ENCODE measurements at regions not wholly inside any gene's neighbourhood (a gene's known extent, or its start where the extent isn't known, plus 50 kb on each side); places are given as distances from the start of the nearest gene placed in this dataset.
A peak's percentile ranks its signal among the peaks of the same experiment; 100 is the strongest.

GRCh38 chr2:18777250-18777812, 188.0 kb upstream of the NT5C1B start:
- 65% methylated on average over 2 of the region's 2 CpGs for WGBS
- Histone ChIP-seq H3K27ac (ENCODE audit: low read length) (no peak overlapping the region), H3K9me3 (ENCODE audit: control insufficient read depth, low read length) (no peaks in the 10 kb centered on the region), H3K4me1 (ENCODE audit: control insufficient read depth, insufficient read depth, low read length) (no peaks in the 10 kb centered on the region), H3K4me3 (ENCODE audit: low read length) (no peak overlapping the region), H3K27me3 (ENCODE audit: control insufficient read depth, insufficient read depth) (no peaks in the 10 kb centered on the region)
- no peak for ATAC-seq
- DNase-seq, result no peak
- intact Hi-C loops (cut with DNase I), result no loop called here

DNA sequence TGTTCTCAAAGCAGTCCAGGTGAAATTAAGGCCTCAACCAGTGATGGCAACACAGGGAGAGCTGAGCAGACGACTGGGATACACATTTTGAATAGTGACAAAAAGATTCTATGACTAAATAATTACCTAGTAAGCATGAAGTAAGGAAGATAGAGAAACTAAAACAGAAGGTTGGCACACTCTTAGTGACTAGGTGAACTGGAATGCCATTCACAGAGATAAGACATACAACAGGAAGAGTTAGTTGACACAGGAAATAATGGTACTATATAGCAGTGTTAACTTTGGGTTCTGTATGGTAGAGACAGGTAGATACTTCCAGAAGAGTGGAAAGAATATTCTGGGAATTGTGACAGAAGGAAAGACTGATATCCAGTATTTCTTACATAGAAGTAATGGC, 181.8 kb upstream of the NT5C1B start:
- ATAC-seq, result no peak
- intact Hi-C loops (cut with DNase I), result no loop called here
- 73% methylated on average over 1 of the region's 1 CpG for WGBS
- no peak overlapping the region for H3K27ac ChIP-seq (ENCODE audit: low read length)
- peaks cover 1% of the 10 kb centered on the region for H3K9me3 ChIP-seq (ENCODE audit: control insufficient read depth, low read length)
- no peaks in the 10 kb centered on the region for H3K4me1 ChIP-seq (ENCODE audit: control insufficient read depth, insufficient read depth, low read length)
- DNase-seq, result no peak
- H3K27me3 ChIP-seq (ENCODE audit: control insufficient read depth, insufficient read depth), result no peaks in the 10 kb centered on the region
- no peak overlapping the region for H3K4me3 ChIP-seq (ENCODE audit: low read length)

- no peak overlapping the region for H3K4me3 ChIP-seq (ENCODE audit: low read length)
- no peak for DNase-seq
- intact Hi-C loops (cut with DNase I), result no loop called here
- no peak for ATAC-seq
- H3K27me3 ChIP-seq (ENCODE audit: control insufficient read depth, insufficient read depth), result no peaks in the 10 kb centered on the region
- H3K9me3 ChIP-seq (ENCODE audit: control insufficient read depth, low read length), result no peaks in the 10 kb centered on the region
- H3K27ac ChIP-seq (ENCODE audit: low read length), result no peak overlapping the region
- no peaks in the 10 kb centered on the region for H3K4me1 ChIP-seq (ENCODE audit: control insufficient read depth, insufficient read depth, low read length)
- WGBS, result 76% methylated on average over 1 of the region's 1 CpG
Observed at GRCh38 chr2:18763338-18763737, 174.0 kb upstream of the NT5C1B start.

DNA sequence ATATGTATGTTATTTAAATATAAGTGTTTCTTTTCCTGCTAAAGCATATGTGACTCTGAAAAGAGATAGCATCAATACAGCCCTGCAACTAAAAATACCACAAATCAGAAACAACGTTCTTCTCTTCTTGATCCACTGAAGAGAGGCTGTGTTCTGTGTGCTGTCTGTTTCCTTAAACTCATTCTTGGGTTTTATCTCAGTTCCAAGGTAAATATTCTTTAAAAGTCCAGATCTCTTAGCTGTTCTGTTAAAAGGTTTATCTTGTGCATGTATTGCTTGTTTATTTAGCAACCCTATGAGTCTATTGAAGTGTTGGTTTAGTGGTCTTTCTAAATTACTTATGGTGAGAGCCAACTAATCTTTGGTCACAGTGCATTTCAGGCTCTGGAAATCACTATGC, 173.3 kb upstream of the NT5C1B start:
- no peak for ATAC-seq
- intact Hi-C loops (cut with DNase I), result no loop called here

DNA sequence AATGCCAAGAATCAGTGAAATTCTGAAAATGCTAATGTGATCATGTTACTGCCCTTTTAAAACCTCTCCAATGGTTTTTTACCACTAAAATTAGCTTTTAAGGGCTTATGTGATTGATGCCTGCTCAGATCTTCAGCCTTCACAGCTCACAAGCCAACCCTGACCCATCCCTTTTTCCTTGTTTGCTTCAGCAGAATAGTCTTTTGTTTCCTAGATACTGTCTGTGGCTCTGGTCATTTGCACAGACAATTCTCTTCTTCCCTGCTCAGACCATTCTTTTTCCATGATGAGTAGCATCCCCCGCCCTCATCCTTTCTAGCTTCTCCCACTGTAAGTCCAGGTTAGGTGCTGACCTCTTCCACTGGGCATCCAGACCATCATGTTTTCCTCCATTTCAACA, 164.9 kb upstream of the NT5C1B start:
- no peak overlapping the region for H3K4me3 ChIP-seq (ENCODE audit: low read length)
- ATAC-seq, result no peak
- no peak overlapping the region for H3K27ac ChIP-seq (ENCODE audit: low read length)
- no peaks in the 10 kb centered on the region for H3K4me1 ChIP-seq (ENCODE audit: control insufficient read depth, insufficient read depth, low read length)
- 95% methylated on average over 1 of the region's 1 CpG for WGBS
- no peaks in the 10 kb centered on the region for H3K9me3 ChIP-seq (ENCODE audit: control insufficient read depth, low read length)
- H3K27me3 ChIP-seq (ENCODE audit: control insufficient read depth, insufficient read depth), result no peaks in the 10 kb centered on the region
- no peak for DNase-seq
- intact Hi-C loops (cut with DNase I), result loop anchor here in 2 of 4 donors (5.0 to 10.0 kb wide), 2 partner anchors 1108 to 1111 kb away; no protein-coding TSS in a partner anchor

More for the DNA sequence above, 173.3 kb upstream of the NT5C1B start:
- H3K27me3 ChIP-seq (ENCODE audit: control insufficient read depth, insufficient read depth), result no peaks in the 10 kb centered on the region
- no peak overlapping the region for H3K4me3 ChIP-seq (ENCODE audit: low read length)
- no peaks in the 10 kb centered on the region for H3K4me1 ChIP-seq (ENCODE audit: control insufficient read depth, insufficient read depth, low read length)
- H3K27ac ChIP-seq (ENCODE audit: low read length), result no peak overlapping the region
- WGBS, result 11% methylated on average over 1 of the region's 1 CpG
- H3K9me3 ChIP-seq (ENCODE audit: control insufficient read depth, low read length), result no peaks in the 10 kb centered on the region
- no peak for DNase-seq

- 91% methylated on average over 4 of the region's 4 CpGs for WGBS
Observed at GRCh38 chr2:18753722-18754121, 164.4 kb upstream of the NT5C1B start.

DNA sequence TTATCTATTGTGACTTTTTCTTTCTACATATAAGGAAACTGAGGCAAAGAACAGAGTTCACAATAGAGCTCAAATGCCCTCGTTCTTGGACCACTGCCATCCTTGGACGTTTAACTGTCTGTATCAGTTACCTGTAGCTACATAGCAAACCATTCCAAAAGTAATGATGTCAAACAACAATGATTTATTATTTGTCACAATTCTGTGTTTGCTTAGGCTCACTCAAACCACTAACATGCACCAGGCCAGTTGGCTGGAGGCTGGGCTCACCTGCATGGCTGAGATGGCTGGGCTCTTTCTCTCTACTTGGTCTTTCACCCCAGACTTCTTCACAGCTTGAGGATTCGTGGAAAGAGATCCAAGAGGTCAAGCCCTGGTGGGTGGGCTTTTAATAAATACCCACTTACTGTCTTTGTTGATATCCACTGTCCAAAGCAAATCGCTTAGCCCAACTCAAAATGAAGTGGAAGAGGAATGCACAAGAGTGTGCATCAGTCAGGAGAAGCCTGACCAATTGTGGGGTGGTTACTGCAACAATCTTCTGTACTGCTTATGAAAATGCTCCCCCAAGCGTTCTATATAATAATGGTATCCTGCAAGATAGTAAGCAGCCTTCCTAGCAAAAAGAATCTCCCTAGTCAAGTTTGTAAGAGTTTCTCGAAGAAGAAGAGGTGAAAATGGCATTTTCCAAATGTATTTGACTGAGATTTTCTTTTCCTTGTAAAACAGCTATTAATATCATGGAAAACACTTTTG, 163.5 kb upstream of the NT5C1B start:
- ATAC-seq (no peak), DNase-seq (no peak)
- no peak overlapping the region for H3K4me3 ChIP-seq (ENCODE audit: low read length)
- intact Hi-C loops (cut with DNase I), result loop anchor here in 2 of 4 donors (5.0 to 10.0 kb wide), 2 partner anchors 1109 to 1112 kb away; no protein-coding TSS in a partner anchor
- no peak overlapping the region for H3K27ac ChIP-seq (ENCODE audit: low read length)
- no peaks in the 10 kb centered on the region for H3K27me3 ChIP-seq (ENCODE audit: control insufficient read depth, insufficient read depth)
- 75% methylated on average over 6 of the region's 6 CpGs for WGBS
- H3K9me3 ChIP-seq (ENCODE audit: control insufficient read depth, low read length), result no peaks in the 10 kb centered on the region
- no peaks in the 10 kb centered on the region for H3K4me1 ChIP-seq (ENCODE audit: control insufficient read depth, insufficient read depth, low read length)

More at GRCh38 chr2:18753722-18754121, 164.4 kb upstream of the NT5C1B start:
- H3K27me3 ChIP-seq (ENCODE audit: control insufficient read depth, insufficient read depth), result no peaks in the 10 kb centered on the region
- intact Hi-C loops (cut with DNase I), result loop anchor here in 2 of 4 donors (5.0 to 10.0 kb wide), 2 partner anchors 1109 to 1111 kb away; no protein-coding TSS in a partner anchor
- no peak overlapping the region for H3K4me3 ChIP-seq (ENCODE audit: low read length)
- ATAC-seq (no peak), DNase-seq (peak in 1 of 3 donors; percentile 16)
- H3K27ac ChIP-seq (ENCODE audit: low read length), result no peak overlapping the region
- H3K9me3 ChIP-seq (ENCODE audit: control insufficient read depth, low read length), result no peaks in the 10 kb centered on the region
- H3K4me1 ChIP-seq (ENCODE audit: control insufficient read depth, insufficient read depth, low read length), result no peaks in the 10 kb centered on the region

DNA sequence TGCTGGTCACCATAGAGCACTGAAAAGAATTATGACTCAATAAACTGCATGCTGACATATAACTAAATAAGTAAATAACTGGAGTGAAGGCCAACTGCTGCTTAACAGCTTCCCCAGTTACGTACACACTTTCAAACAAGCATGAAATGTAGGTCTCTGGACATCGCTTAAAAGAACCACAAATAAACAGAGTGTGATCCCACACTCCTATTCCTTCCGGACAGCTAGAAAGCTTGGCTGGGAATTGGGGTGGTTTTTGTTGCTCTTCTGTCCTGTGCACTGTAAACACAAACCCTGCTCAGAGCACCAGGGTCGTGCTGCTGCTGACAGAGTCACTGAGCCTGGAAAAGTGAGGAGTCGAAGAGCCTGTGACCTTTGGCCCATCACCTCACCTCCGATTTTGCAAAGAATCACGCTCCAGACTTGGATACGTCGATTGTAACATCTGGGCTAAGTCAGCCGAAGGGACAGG, 162.7 kb upstream of the NT5C1B start:
- Histone ChIP-seq H3K27ac (ENCODE audit: low read length) (peak overlapping the region; percentile 51), H3K27me3 (ENCODE audit: control insufficient read depth, insufficient read depth) (no peaks in the 10 kb centered on the region), H3K9me3 (ENCODE audit: control insufficient read depth, low read length) (no peaks in the 10 kb centered on the region), H3K4me3 (ENCODE audit: low read length) (no peak overlapping the region), H3K4me1 (ENCODE audit: control insufficient read depth, insufficient read depth, low read length) (no peaks in the 10 kb centered on the region)
- intact Hi-C loops (cut with DNase I), result loop anchor here in 2 of 4 donors (5.0 to 10.0 kb wide), 2 partner anchors 1110 to 1113 kb away; no protein-coding TSS in a partner anchor
- WGBS, result 50% methylated on average over 10 of the region's 10 CpGs
- DNase-seq (peak in 1 of 3 donors; percentile 6), ATAC-seq (peak in 1 of 2 donors; percentile 29)

- 58% methylated on average over 5 of the region's 5 CpGs for WGBS
- intact Hi-C loops (cut with DNase I), result loop anchor here in 3 of 4 donors (2.0 to 10.0 kb wide), 3 partner anchors 612 to 1114 kb away; no protein-coding TSS in a partner anchor
- H3K27ac ChIP-seq (ENCODE audit: low read length), result no peak overlapping the region
- no peaks in the 10 kb centered on the region for H3K27me3 ChIP-seq (ENCODE audit: control insufficient read depth, insufficient read depth)
- H3K9me3 ChIP-seq (ENCODE audit: control insufficient read depth, low read length), result no peaks in the 10 kb centered on the region
- H3K4me1 ChIP-seq (ENCODE audit: control insufficient read depth, insufficient read depth, low read length), result no peaks in the 10 kb centered on the region
- no peak overlapping the region for H3K4me3 ChIP-seq (ENCODE audit: low read length)
- ATAC-seq (no peak), DNase-seq (no peak)
Observed at GRCh38 chr2:18750672-18751554, 161.5 kb upstream of the NT5C1B start.

DNA sequence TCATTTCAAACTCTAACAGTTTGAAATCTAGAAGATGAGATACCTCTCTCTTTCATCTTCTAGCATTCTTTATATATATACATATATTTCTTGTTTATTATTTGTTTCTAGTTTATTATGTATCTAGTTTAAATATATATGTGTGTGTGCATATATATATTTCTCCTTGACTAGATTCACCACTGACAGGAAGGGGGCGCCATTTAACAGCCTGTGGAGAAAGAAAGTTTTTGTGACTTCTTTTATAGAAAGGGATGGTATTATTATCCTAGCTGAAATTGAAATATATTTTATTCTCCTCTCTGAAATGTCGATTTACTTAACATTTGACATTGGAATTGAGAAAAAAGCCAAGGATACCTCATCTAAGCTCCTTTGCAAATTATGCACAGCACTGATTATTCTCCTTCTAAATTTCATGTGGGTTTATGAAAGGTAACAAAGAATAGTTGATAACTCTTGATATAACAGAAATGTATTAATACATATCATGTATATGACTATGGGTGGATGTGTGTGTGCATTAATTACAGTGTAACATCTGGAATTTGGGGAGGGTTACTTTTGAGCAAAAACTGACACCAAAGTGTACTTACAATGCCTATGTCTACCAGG, 160.7 kb upstream of the NT5C1B start:
- intact Hi-C loops (cut with DNase I), result loop anchor here (2.0 to 10.0 kb wide), 6 partner anchors 225 to 1115 kb away; no protein-coding TSS in a partner anchor
- no peak overlapping the region for H3K4me3 ChIP-seq (ENCODE audit: low read length)
- H3K9me3 ChIP-seq (ENCODE audit: control insufficient read depth, low read length), result no peaks in the 10 kb centered on the region
- DNase-seq (peak in 2 of 3 donors; percentile 47 to 56), ATAC-seq (no peak)
- H3K27me3 ChIP-seq (ENCODE audit: control insufficient read depth, insufficient read depth), result no peaks in the 10 kb centered on the region
- no peaks in the 10 kb centered on the region for H3K4me1 ChIP-seq (ENCODE audit: control insufficient read depth, insufficient read depth, low read length)
- WGBS, result under 1% methylated on average over 2 of the region's 2 CpGs
- H3K27ac ChIP-seq (ENCODE audit: low read length), result no peak overlapping the region

Measured in right cardiac atrium (tissue), 5 donors.